ENCODE measurements at regions not wholly inside any gene's neighbourhood (a gene's known extent, or its start where the extent isn't known, plus 50 kb on each side); places are given as distances from the start of the nearest gene placed in this dataset.

- Histone ChIP-seq H3K9me3 (ENCODE audit: low read length) (no peaks in the 10 kb centered on the region), H3K4me1 (ENCODE audit: insufficient read depth, low read length) (no peaks in the 10 kb centered on the region), H3K36me3 (ENCODE audit: insufficient read depth, low read length) (no peaks in the 10 kb centered on the region), H3K9ac (ENCODE audit: low read length) (no peak overlapping the region), H3K27ac (ENCODE audit: low read depth, low read length) (no peak overlapping the region), H3K27me3 (ENCODE audit: control insufficient read depth in 1 of 2, insufficient read depth in 2 of 2, low read length in 2 of 2) (no peaks in the 10 kb centered on the region), H3K4me3 (ENCODE audit: low read depth in 1 of 2, low read length in 2 of 2) (no peak overlapping the region)
Measured at GRCh38 chr2:129908721-129909373, 70.6 kb upstream of the RAB6C start.

- Histone ChIP-seq H3K4me3 (ENCODE audit: low read depth in 1 of 2, low read length in 2 of 2) (no peak overlapping the region), H3K27me3 (ENCODE audit: control insufficient read depth in 1 of 2, insufficient read depth in 2 of 2, low read length in 2 of 2) (no peaks in the 10 kb centered on the region), H3K9me3 (ENCODE audit: low read length) (no peaks in the 10 kb centered on the region), H3K27ac (ENCODE audit: low read depth, low read length) (no peak overlapping the region), H3K36me3 (ENCODE audit: insufficient read depth, low read length) (no peaks in the 10 kb centered on the region), H3K9ac (ENCODE audit: low read length) (no peak overlapping the region), H3K4me1 (ENCODE audit: insufficient read depth, low read length) (no peaks in the 10 kb centered on the region)
Measured at GRCh38 chr2:129909651-129910418, 69.6 kb upstream of the RAB6C start.

GRCh38 chr2:129910446-129911362 is 68.8 kb upstream of the RAB6C start:
- no peak overlapping the region for H3K9ac ChIP-seq (ENCODE audit: low read length)
- H3K36me3 ChIP-seq (ENCODE audit: insufficient read depth, low read length), result no peaks in the 10 kb centered on the region
- no peak overlapping the region for H3K4me3 ChIP-seq (ENCODE audit: low read depth in 1 of 2, low read length in 2 of 2)
- no peaks in the 10 kb centered on the region for H3K27me3 ChIP-seq (ENCODE audit: control insufficient read depth in 1 of 2, insufficient read depth in 2 of 2, low read length in 2 of 2)
- H3K27ac ChIP-seq (ENCODE audit: low read depth, low read length), result no peak overlapping the region
- no peaks in the 10 kb centered on the region for H3K4me1 ChIP-seq (ENCODE audit: insufficient read depth, low read length)
- H3K9me3 ChIP-seq (ENCODE audit: low read length), result no peaks in the 10 kb centered on the region

GRCh38 chr2:129911363-129912065 is 68.0 kb upstream of the RAB6C start:
- no peak overlapping the region for H3K9ac ChIP-seq (ENCODE audit: low read length)
- no peaks in the 10 kb centered on the region for H3K36me3 ChIP-seq (ENCODE audit: insufficient read depth, low read length)
- no peaks in the 10 kb centered on the region for H3K4me1 ChIP-seq (ENCODE audit: insufficient read depth, low read length)
- H3K9me3 ChIP-seq (ENCODE audit: low read length), result no peaks in the 10 kb centered on the region
- H3K4me3 ChIP-seq (ENCODE audit: low read depth in 1 of 2, low read length in 2 of 2), result no peak overlapping the region
- H3K27me3 ChIP-seq (ENCODE audit: control insufficient read depth in 1 of 2, insufficient read depth in 2 of 2, low read length in 2 of 2), result no peaks in the 10 kb centered on the region
- H3K27ac ChIP-seq (ENCODE audit: low read depth, low read length), result no peak overlapping the region

- Histone ChIP-seq H3K4me3 (ENCODE audit: low read depth in 1 of 2, low read length in 2 of 2) (no peak overlapping the region), H3K9me3 (ENCODE audit: low read length) (no peaks in the 10 kb centered on the region), H3K36me3 (ENCODE audit: insufficient read depth, low read length) (no peaks in the 10 kb centered on the region), H3K27me3 (ENCODE audit: control insufficient read depth in 1 of 2, insufficient read depth in 2 of 2, low read length in 2 of 2) (no peaks in the 10 kb centered on the region), H3K9ac (ENCODE audit: low read length) (no peak overlapping the region), H3K4me1 (ENCODE audit: insufficient read depth, low read length) (no peaks in the 10 kb centered on the region), H3K27ac (ENCODE audit: low read depth, low read length) (no peak overlapping the region)
Measured at GRCh38 chr2:129912066-129912820, 67.2 kb upstream of the RAB6C start.

GRCh38 chr2:129912871-129913694 is 66.4 kb upstream of the RAB6C start:
- Histone ChIP-seq H3K9me3 (ENCODE audit: low read length) (no peaks in the 10 kb centered on the region), H3K9ac (ENCODE audit: low read length) (no peak overlapping the region), H3K4me3 (ENCODE audit: low read depth in 1 of 2, low read length in 2 of 2) (no peak overlapping the region), H3K27ac (ENCODE audit: low read depth, low read length) (no peak overlapping the region), H3K27me3 (ENCODE audit: control insufficient read depth in 1 of 2, insufficient read depth in 2 of 2, low read length in 2 of 2) (no peaks in the 10 kb centered on the region), H3K36me3 (ENCODE audit: insufficient read depth, low read length) (no peaks in the 10 kb centered on the region), H3K4me1 (ENCODE audit: insufficient read depth, low read length) (no peaks in the 10 kb centered on the region)

- Histone ChIP-seq H3K9me3 (ENCODE audit: low read length) (peaks cover 6% of the 10 kb centered on the region), H3K9ac (ENCODE audit: low read length) (no peak overlapping the region), H3K27ac (ENCODE audit: low read depth, low read length) (no peak overlapping the region), H3K4me3 (ENCODE audit: low read depth in 1 of 2, low read length in 2 of 2) (no peak overlapping the region), H3K36me3 (ENCODE audit: insufficient read depth, low read length) (no peaks in the 10 kb centered on the region), H3K27me3 (ENCODE audit: control insufficient read depth in 1 of 2, insufficient read depth in 2 of 2, low read length in 2 of 2) (no peaks in the 10 kb centered on the region), H3K4me1 (ENCODE audit: insufficient read depth, low read length) (no peaks in the 10 kb centered on the region)
Measured at GRCh38 chr2:129913695-129914495, 65.6 kb upstream of the RAB6C start.

GRCh38 chr2:129914538-129915302 is 64.7 kb upstream of the RAB6C start:
- no peak overlapping the region for H3K27ac ChIP-seq (ENCODE audit: low read depth, low read length)
- no peaks in the 10 kb centered on the region for H3K27me3 ChIP-seq (ENCODE audit: control insufficient read depth in 1 of 2, insufficient read depth in 2 of 2, low read length in 2 of 2)
- H3K4me1 ChIP-seq (ENCODE audit: insufficient read depth, low read length), result no peaks in the 10 kb centered on the region
- no peak overlapping the region for H3K9ac ChIP-seq (ENCODE audit: low read length)
- H3K36me3 ChIP-seq (ENCODE audit: insufficient read depth, low read length), result no peaks in the 10 kb centered on the region
- H3K9me3 ChIP-seq (ENCODE audit: low read length), result peaks cover 6% of the 10 kb centered on the region
- no peak overlapping the region for H3K4me3 ChIP-seq (ENCODE audit: low read depth in 1 of 2, low read length in 2 of 2)

GRCh38 chr2:129915303-129915840 is 64.1 kb upstream of the RAB6C start:
- Histone ChIP-seq H3K4me1 (ENCODE audit: insufficient read depth, low read length) (no peaks in the 10 kb centered on the region), H3K36me3 (ENCODE audit: insufficient read depth, low read length) (no peaks in the 10 kb centered on the region), H3K9me3 (ENCODE audit: low read length) (peaks cover 6% of the 10 kb centered on the region), H3K9ac (ENCODE audit: low read length) (no peak overlapping the region), H3K27me3 (ENCODE audit: control insufficient read depth in 1 of 2, insufficient read depth in 2 of 2, low read length in 2 of 2) (no peaks in the 10 kb centered on the region), H3K27ac (ENCODE audit: low read depth, low read length) (no peak overlapping the region), H3K4me3 (ENCODE audit: low read depth in 1 of 2, low read length in 2 of 2) (no peak overlapping the region)

Measured in muscle layer of colon (tissue), 2 donors.